K562 (cell line): ENCODE measurements at regions not wholly inside any gene's neighbourhood (a gene's known extent, or its start where the extent isn't known, plus 50 kb on each side); places are given as distances from the start of the nearest gene placed in this dataset.

Experiments used
- ATAC-seq: fragments of 200-7000 bp; cut with Tn5 transposase; 3 replicates; pipeline ENCODE4 v1.9.1; 2020; ENCODE audit warnings: moderate library complexity
- BruUV-seq: library from RNA; stranded (reverse); fragments of 400-500 nt; replicated peaks from 2 replicates; lab custom pipeline; 2021; lab: Mats Ljungman, UMichigan
- CTCF ChIA-PET: fragments of 300-600 bp; formaldehyde crosslinking; extraction: SDS; loops from one replicate; lab custom pipeline; 2021; ENCODE audit warnings: low intra/inter-chr PET ratio; lab: Yijun Ruan, JAX
- POLR2A ChIA-PET: fragments of 300-600, 350-650 bp; sonication (Branson Sonifier 250); formaldehyde crosslinking; extraction: SDS; loops from one replicate; lab custom pipeline; 2021; ENCODE audit warnings: antibody characterized with exemption, inconsistent platforms; lab: Yijun Ruan, JAX
- DNase-seq, 4 experiments: peaks; one replicate each; pipeline versions ENCODE4 v3.0.0 to v3.0.0-alpha.2; 2011 to 2018; ENCODE audit warnings: low spot score in 3 of 4, mixed read lengths in 3 of 4; ENCODE audit errors: extremely low read depth in 1 of 4
- FAIRE-seq: peaks from 2 replicates; lab custom pipeline; 2011; peaks lifted over from hg19 to GRCh38; lab: Jason Lieb, UNC
- H2AFZ ChIP-seq: 2 replicates; pipeline ENCODE4 v1.6.0; 2011; ENCODE audit warnings: low read depth, low read length, control low read depth, inconsistent platforms
- H3K27ac ChIP-seq: fragments of 200-600 bp; 3 replicates; pipeline ENCODE4 v1.8.0; 2011; ENCODE audit warnings: low read depth, mild to moderate bottlenecking, control low read depth, inconsistent platforms, low read length, moderate library complexity, mixed read lengths; ENCODE audit errors: extremely low read depth
- H3K27me3 ChIP-seq, 2 experiments: fragments of 300-600 bp in 1 of 2; 2 replicates in 1 of 2; 3 replicates in 1 of 2; pipeline versions ENCODE4 v1.6.0 to v1.8.0; 2011; ENCODE audit warnings: inconsistent platforms in 2 of 2, low read length in 2 of 2, mild to moderate bottlenecking in 1 of 2, mixed read lengths in 1 of 2, moderate library complexity in 1 of 2; ENCODE audit not compliant: control insufficient read depth in 2 of 2, insufficient read depth in 2 of 2
- H3K36me3 ChIP-seq: fragments of 300-600 bp; 3 replicates; pipeline ENCODE4 v1.8.0; 2011; ENCODE audit warnings: mild to moderate bottlenecking, low read length, inconsistent platforms; ENCODE audit not compliant: control insufficient read depth, insufficient read depth
- H3K4me1 ChIP-seq, 2 experiments: fragments of 200-600 bp in 1 of 2; replicated peaks in 1 of 2; 2 replicates in 1 of 2; 3 replicates in 1 of 2; pipeline versions ENCODE4 v1.5.1 to v1.8.0; 2011; ENCODE audit warnings: inconsistent platforms in 2 of 2, low read length in 2 of 2, mild to moderate bottlenecking in 1 of 2, mixed read lengths in 1 of 2, moderate library complexity in 1 of 2; ENCODE audit not compliant: control insufficient read depth in 2 of 2, insufficient read depth in 2 of 2
- H3K4me2 ChIP-seq: 2 replicates; pipeline ENCODE4 v1.6.1; 2011; ENCODE audit warnings: low read length, control low read depth, inconsistent platforms, mixed read lengths; ENCODE audit not compliant: insufficient read depth
- H3K4me3 ChIP-seq: fragments of 200-600 bp; sonication (generic), shearing (Covaris generic); 2 replicates; pipeline ENCODE4 v1.5.1; 2016; ENCODE audit warnings: control low read depth, inconsistent platforms
- H3K79me2 ChIP-seq: fragments of 200-600 bp; 3 replicates; pipeline ENCODE4 v1.8.0; 2011; ENCODE audit warnings: low read length, inconsistent platforms; ENCODE audit not compliant: control insufficient read depth, insufficient read depth
- H3K9ac ChIP-seq, 2 experiments: 2 replicates each; pipeline versions ENCODE4 v1.6.0 to v1.6.1; 2011; ENCODE audit warnings: low read depth in 2 of 2, low read length in 2 of 2, control low read depth in 1 of 2, inconsistent platforms in 1 of 2, mild to moderate bottlenecking in 1 of 2, mixed read lengths in 1 of 2; ENCODE audit not compliant: insufficient read depth in 1 of 2
- H3K9me1 ChIP-seq: one replicate; pipeline ENCODE4 v1.6.0; 2011; ENCODE audit warnings: inconsistent platforms, mild to moderate bottlenecking, low read length, moderate library complexity; ENCODE audit not compliant: control insufficient read depth, insufficient read depth
- H3K9me3 ChIP-seq: replicated peaks from 2 replicates; pipeline ENCODE4 v1.5.1; 2011; ENCODE audit warnings: low read depth, low read length, inconsistent platforms; ENCODE audit not compliant: control insufficient read depth, insufficient read depth
- H4K20me1 ChIP-seq: replicated peaks from 2 replicates; pipeline ENCODE4 v1.6.1; 2011; ENCODE audit warnings: low read length, inconsistent platforms, mixed read lengths; ENCODE audit not compliant: control insufficient read depth, insufficient read depth
- COPS2 ChIP-seq: fragments of 450-650 bp; conservative IDR thresholded peaks from 2 replicates; pipeline ENCODE4 v1.6.1; 2016; ENCODE audit warnings: mild to moderate bottlenecking, moderate library complexity
- CTCF ChIP-seq, 3 experiments: IDR thresholded peaks in 2 of 3; conservative IDR thresholded peaks in 1 of 3; 2 replicates each; pipeline ENCODE4 v1.5.1; 2011 to 2012; ENCODE audit warnings: low read length in 3 of 3, mild to moderate bottlenecking in 3 of 3, control low read depth in 2 of 3, improper control_type of control experiment in 1 of 3, inconsistent platforms in 1 of 3, low read depth in 1 of 3, mixed read lengths in 1 of 3, moderate library complexity in 1 of 3; ENCODE audit not compliant: insufficient read depth in 2 of 3
- ELK3 ChIP-seq: fragments of 450-650 bp; formaldehyde crosslinking; IDR thresholded peaks from 2 replicates; pipeline ENCODE4 v1.4.0; 2020; ENCODE audit warnings: mild to moderate bottlenecking
- ERF ChIP-seq: fragments of 450-650 bp; formaldehyde crosslinking; IDR thresholded peaks from 2 replicates; pipeline ENCODE4 v1.4.0; 2020; ENCODE audit warnings: mild to moderate bottlenecking, mixed read lengths
- FOSL1 ChIP-seq: fragments of 200-800 bp; sonication (Bioruptor generic); conservative IDR thresholded peaks from 2 replicates; pipeline ENCODE4 v1.6.1; 2016; ENCODE audit warnings: missing genetic modification characterization, missing compliant biosample characterization
- IRF2 ChIP-seq: sonication (generic); formaldehyde crosslinking; IDR thresholded peaks from 2 replicates; pipeline ENCODE4 v1.8.1; 2022; ENCODE audit warnings: mild to moderate bottlenecking, missing genetic modification reagents
- KDM5B ChIP-seq: fragments of 200-600 bp; sonication (generic); IDR thresholded peaks from 2 replicates; pipeline ENCODE4 v1.6.1; 2012; ENCODE audit warnings: low read depth, mild to moderate bottlenecking, moderate library complexity, low read length, control low read depth, inconsistent platforms; ENCODE audit not compliant: insufficient replicate concordance
- PREB ChIP-seq: sonication (generic); formaldehyde crosslinking; IDR thresholded peaks from 2 replicates; pipeline ENCODE4 v1.8.1; 2023; ENCODE audit warnings: mild to moderate bottlenecking, missing genetic modification reagents
- SMAD2 ChIP-seq: fragments of 150-350 bp; IDR thresholded peaks from 2 replicates; pipeline ENCODE4 v1.6.1; 2014; ENCODE audit warnings: low read depth, mild to moderate bottlenecking, low read length
- TFE3 ChIP-seq: fragments of 450-650 bp; formaldehyde crosslinking; IDR thresholded peaks from 2 replicates; pipeline ENCODE4 v1.4.0; 2020; ENCODE audit warnings: mild to moderate bottlenecking, mixed read lengths
- ZC3H8 ChIP-seq: fragments of 450-650 bp; IDR thresholded peaks from 2 replicates; pipeline ENCODE4 v1.6.1; 2017
- ZNF12 ChIP-seq: sonication (generic); formaldehyde crosslinking; IDR thresholded peaks from 2 replicates; pipeline ENCODE4 v1.4.0; 2020; ENCODE audit warnings: mild to moderate bottlenecking, missing genetic modification reagents
- ZNF143 ChIP-seq: sonication (generic); formaldehyde crosslinking; IDR thresholded peaks from 2 replicates; pipeline ENCODE4 v1.9.0; 2022; ENCODE audit warnings: mild to moderate bottlenecking, missing genetic modification reagents
- ZNF175 ChIP-seq: fragments of 200-800 bp; sonication (Bioruptor generic); IDR thresholded peaks from 2 replicates; pipeline ENCODE4 v1.6.1; 2016; ENCODE audit warnings: low read depth, mild to moderate bottlenecking, missing genetic modification characterization, missing compliant biosample characterization
- ZNF324 ChIP-seq: fragments of 250-450 bp; sonication (Bioruptor Pico); IDR thresholded peaks from 2 replicates; pipeline ENCODE4 v1.4.0; 2020; ENCODE audit warnings: mild to moderate bottlenecking
- ZNF717 ChIP-seq: fragments of 250-450 bp; sonication (Bioruptor Pico); IDR thresholded peaks from 2 replicates; pipeline ENCODE4 v1.5.0; 2021
- ZSCAN32 ChIP-seq: fragments of 450-650 bp; formaldehyde crosslinking; IDR thresholded peaks from 2 replicates; pipeline ENCODE4 v1.4.0; 2020; ENCODE audit warnings: mild to moderate bottlenecking, moderate library complexity
- WGBS: fragments of 100-300 bp; shearing (Covaris generic); methylation state at CpG from one replicate; pipeline ENCODE4 v1.1.6; 2016; ENCODE audit warnings: low coverage, mixed read lengths; ENCODE audit not compliant: insufficient coverage; ENCODE audit errors: missing lambda C conversion rate; 5-methylcytosine and 5-hydroxymethylcytosine counted together
- in situ Hi-C: fragments of 300-500 bp; cut with MboI; formaldehyde crosslinking; loops from 4 replicates; pipeline ENCODE4 v1.15.0; 2018; ENCODE audit warnings: inconsistent platforms, mixed read lengths
- intact Hi-C: fragments of 100-400 bp; cut with micrococcal nuclease; formaldehyde crosslinking; loops from 2 replicates; pipeline ENCODE4 v1.14.2; 2022

GRCh38 chr7:156061689-156062255, 249.5 kb upstream of the SHH start:
- Histone ChIP-seq H3K9me1 (no peaks in the 10 kb centered on the region), H3K79me2 (no peaks in the 10 kb centered on the region), H3K9ac (no peak overlapping the region), H3K4me2 (no peak overlapping the region), H3K9me3 (peaks cover 3% of the 10 kb centered on the region; the same call in 1 of the 2 replicates), H3K4me1 (no peaks in the 10 kb centered on the region), H3K27ac (no peak overlapping the region), H4K20me1 (no peaks in the 10 kb centered on the region), H3K27me3 (peaks cover 36 to 87% of the 10 kb centered on the region in 2 experiments), H3K36me3 (no peaks in the 10 kb centered on the region), H2AFZ (no peak overlapping the region), H3K4me3 (no peak overlapping the region)
- in situ Hi-C loops (no loop called here), intact Hi-C loops (no loop called here)
- BruUV-seq, result no TSS peak
- DNase-seq (no peak), ATAC-seq (no peak), FAIRE-seq (no peak)
- ChIA-PET CTCF (no interaction called here), POLR2A (no interaction called here)
- 1% methylated on average over 11 of the region's 11 CpGs for WGBS
- TF ChIP-seq FOSL1 (tag), result no peak
- TF ChIP-seq KDM5B, result no peak
- TF ChIP-seq ZNF143 (CRISPR knock-in tag), result no peak
- TF ChIP-seq CTCF (IDR thresholded peaks at IDR 0.05 in 2 of 3, conservative IDR thresholded peaks at IDR 0.05 in 1 of 3; ENCODE audit: insufficient read depth in 2 of 3, low read depth in 1 of 3, low read length in 3 of 3), result no peak
- no peak for TF ChIP-seq PREB (CRISPR knock-in tag)
- TF ChIP-seq ERF, result no peak
- no peak for TF ChIP-seq IRF2 (CRISPR knock-in tag)
- TF ChIP-seq ZNF717 (CRISPR knock-in tag), result no peak
- TF ChIP-seq ZC3H8, result no peak
- no peak for TF ChIP-seq ZNF324 (CRISPR knock-in tag)
- TF ChIP-seq ZNF175 (CRISPR knock-in tag), result no peak
- no peak for TF ChIP-seq SMAD2
- TF ChIP-seq COPS2, result no peak
- TF ChIP-seq TFE3 (CRISPR knock-in tag), result no peak
- no peak for TF ChIP-seq ELK3
- no peak for TF ChIP-seq ZSCAN32 (CRISPR knock-in tag)
- TF ChIP-seq ZNF12 (CRISPR knock-in tag), result no peak
